Fibroblast of pulmonary artery (primary cell): ENCODE measurements at regions not wholly inside any gene's neighbourhood (a gene's known extent, or its start where the extent isn't known, plus 50 kb on each side); places are given as distances from the start of the nearest gene placed in this dataset.
"Not testable (repeated sequence)": the region's sequence is repeated elsewhere in the genome, so short reads cannot be mapped to it uniquely, and the experiment has no call there.

ENCODE experiments used
- DNase-seq: peaks from one replicate; pipeline ENCODE4 v3.0.0-alpha.2; 2010; ENCODE audit warnings: low read depth
- H3K4me3 ChIP-seq: replicated peaks from 2 replicates; pipeline ENCODE4 v1.5.1; 2011; ENCODE audit warnings: low read depth, mild to moderate bottlenecking, control low read depth, low read length, moderate library complexity
- TF ChIP-seq, protein P1 (sequence below): IDR thresholded peaks from 2 replicates; pipeline ENCODE4 v1.5.1; 2011; ENCODE audit warnings: mild to moderate bottlenecking, control low read depth, low read length, inconsistent platforms; ENCODE audit errors: missing control alignments

DNA sequence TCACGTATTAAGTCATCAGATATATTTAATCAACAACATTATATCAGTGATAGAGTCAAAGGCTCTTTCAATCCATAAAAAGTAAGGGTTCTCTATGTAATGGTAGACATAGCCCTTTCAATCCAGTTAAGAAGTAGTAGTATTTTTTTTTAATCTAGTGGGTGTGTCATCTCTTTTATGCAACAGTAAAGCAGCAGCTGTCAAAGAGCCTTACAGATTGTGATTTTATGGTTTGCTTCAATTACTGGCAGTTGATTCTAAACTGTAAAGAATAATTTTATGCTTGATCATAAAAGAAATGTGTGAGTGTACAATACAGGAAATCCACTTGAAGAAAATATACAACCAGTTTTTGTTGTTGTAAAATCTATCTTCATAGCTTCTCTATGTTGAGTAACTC, 902.6 kb upstream of the MBL2 start:
- TF ChIP-seq, protein P1, sequence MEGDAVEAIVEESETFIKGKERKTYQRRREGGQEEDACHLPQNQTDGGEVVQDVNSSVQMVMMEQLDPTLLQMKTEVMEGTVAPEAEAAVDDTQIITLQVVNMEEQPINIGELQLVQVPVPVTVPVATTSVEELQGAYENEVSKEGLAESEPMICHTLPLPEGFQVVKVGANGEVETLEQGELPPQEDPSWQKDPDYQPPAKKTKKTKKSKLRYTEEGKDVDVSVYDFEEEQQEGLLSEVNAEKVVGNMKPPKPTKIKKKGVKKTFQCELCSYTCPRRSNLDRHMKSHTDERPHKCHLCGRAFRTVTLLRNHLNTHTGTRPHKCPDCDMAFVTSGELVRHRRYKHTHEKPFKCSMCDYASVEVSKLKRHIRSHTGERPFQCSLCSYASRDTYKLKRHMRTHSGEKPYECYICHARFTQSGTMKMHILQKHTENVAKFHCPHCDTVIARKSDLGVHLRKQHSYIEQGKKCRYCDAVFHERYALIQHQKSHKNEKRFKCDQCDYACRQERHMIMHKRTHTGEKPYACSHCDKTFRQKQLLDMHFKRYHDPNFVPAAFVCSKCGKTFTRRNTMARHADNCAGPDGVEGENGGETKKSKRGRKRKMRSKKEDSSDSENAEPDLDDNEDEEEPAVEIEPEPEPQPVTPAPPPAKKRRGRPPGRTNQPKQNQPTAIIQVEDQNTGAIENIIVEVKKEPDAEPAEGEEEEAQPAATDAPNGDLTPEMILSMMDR, result no peak
- DNase-seq, result no peak
- no peak overlapping the region for H3K4me3 ChIP-seq

GRCh38 chr10:53667063-53667462, 894.5 kb upstream of the MBL2 start:
- TF ChIP-seq, protein P1, result no peak
- DNase-seq, result no peak

GRCh38 chr10:53664282-53665019, 891.9 kb upstream of the MBL2 start:
- TF ChIP-seq, protein P1, result no peak
- H3K4me3 ChIP-seq, result no peak overlapping the region
- no peak for DNase-seq

More at GRCh38 chr10:53667063-53667462, 894.5 kb upstream of the MBL2 start:
- H3K4me3 ChIP-seq, result no peak overlapping the region

DNA sequence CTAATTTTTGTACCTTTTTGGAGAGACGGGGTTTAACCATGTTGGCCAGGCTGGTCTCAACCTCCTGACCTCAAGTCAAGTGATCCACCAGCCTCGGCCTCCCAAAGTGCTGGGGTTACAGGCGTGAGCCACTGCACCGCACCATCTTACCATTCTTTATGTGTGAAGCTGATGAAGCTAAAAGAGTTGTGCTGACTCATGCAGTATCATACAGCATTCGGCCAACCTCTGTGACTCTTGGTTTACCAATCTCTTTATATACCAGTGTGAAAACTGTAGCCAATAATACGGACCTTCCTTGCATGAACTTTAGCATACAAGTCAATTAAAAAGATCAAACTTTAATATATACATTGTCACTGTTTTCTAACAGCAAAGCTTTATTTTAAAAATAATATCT, 878.2 kb upstream of the MBL2 start:
- no peak for DNase-seq
- TF ChIP-seq, protein P1, result no peak
- no peak overlapping the region for H3K4me3 ChIP-seq

DNA sequence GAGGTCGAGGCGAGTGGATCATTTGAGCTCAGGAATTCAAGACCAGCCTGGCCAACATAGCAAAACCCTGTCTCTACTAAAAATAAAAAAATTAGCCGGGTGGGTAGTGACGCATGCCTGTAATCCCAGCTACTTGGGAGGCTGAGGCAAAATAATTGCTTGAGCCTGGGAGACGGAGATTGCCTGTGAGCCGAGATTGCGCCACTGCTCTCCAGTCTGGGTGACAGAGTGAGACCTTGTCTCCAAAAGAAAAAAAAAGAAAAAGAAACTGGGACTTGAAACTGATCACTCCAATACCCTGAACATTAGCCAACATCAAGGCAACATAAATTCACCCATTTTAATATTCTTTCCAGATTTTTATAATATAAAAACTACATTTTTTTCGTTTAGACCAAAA, 874.6 kb upstream of the MBL2 start:
- H3K4me3 ChIP-seq, DNase-seq: not testable (repeated sequence)

DNA sequence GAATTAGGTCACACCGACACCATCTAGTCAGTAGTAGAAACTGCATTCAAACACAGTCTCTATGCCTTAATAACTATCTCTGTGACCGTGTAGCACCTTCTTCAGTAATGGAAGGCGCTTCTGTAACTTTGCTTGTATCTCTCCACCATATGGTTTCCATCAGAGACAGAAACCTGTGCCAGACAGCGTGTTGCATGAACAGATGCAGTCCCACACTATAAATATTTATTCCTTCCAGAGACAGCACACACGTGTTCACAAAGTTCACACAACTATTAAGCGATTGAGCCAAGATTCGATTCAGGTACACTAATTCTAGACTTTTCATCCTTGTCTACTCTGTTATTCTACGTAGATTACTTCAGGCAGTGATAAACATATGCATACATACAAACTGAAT, 873.9 kb upstream of the MBL2 start:
- TF ChIP-seq, protein P1, result no peak
- no peak for DNase-seq
- no peak overlapping the region for H3K4me3 ChIP-seq

DNA sequence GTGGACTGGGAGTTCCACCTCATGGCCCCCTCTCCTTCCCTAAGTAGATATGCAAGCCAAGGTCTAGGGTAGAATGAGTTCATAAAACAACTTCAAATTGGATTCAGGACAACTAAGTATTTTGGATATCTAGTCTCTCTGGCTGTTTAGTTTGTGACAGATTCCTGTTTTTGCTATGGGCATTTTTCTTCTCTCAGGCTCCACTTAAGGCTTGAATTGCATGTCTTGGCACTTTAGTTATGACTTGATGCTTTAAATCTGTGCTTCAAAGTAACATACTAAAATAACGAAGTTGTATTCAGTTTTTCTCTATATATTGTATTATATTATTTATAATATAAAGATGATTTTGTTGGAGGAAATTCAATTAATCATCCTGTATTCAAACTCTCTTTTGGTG, 873.4 kb upstream of the MBL2 start:
- DNase-seq, result no peak
- H3K4me3 ChIP-seq, result no peak overlapping the region
- TF ChIP-seq, protein P1, result no peak
